Tibial artery (tissue), 4 donors: ENCODE measurements at regions not wholly inside any gene's neighbourhood (a gene's known extent, or its start where the extent isn't known, plus 50 kb on each side); places are given as distances from the start of the nearest gene placed in this dataset.
"Not testable (repeated sequence)": the region's sequence is repeated elsewhere in the genome, so short reads cannot be mapped to it uniquely, and the experiment has no call there.

Experiments used
- DNase-seq, 2 donors: peaks; one replicate each; pipeline ENCODE4 v3.0.0-alpha.2; 2019
- H3K27ac ChIP-seq, 2 donors: fragments of 200-600 bp; sonication (generic) in 1 of 2; 1 replicate in 1 of 2; 2 replicates in 1 of 2; pipeline ENCODE4 v1.5.1; 2018 to 2019; ENCODE audit warnings: mild to moderate bottlenecking in 1 of 2
- H3K27me3 ChIP-seq, 2 donors: fragments of 200-600 bp; sonication (generic) in 1 of 2; one replicate each; pipeline versions ENCODE4 v1.5.1 to v1.6.0; 2016 to 2019
- H3K36me3 ChIP-seq, 3 donors: fragments of 200-600 bp; sonication (generic) in 2 of 3; one replicate each; pipeline ENCODE4 v1.5.1; 2016 to 2019; ENCODE audit warnings: mild to moderate bottlenecking in 2 of 3
- H3K4me1 ChIP-seq, 4 donors: fragments of 200-600 bp; sonication (generic) in 2 of 4; 1 replicate in 3 of 4; 2 replicates in 1 of 4; pipeline ENCODE4 v1.5.1; 2016 to 2019
- H3K4me3 ChIP-seq, 2 donors: fragments of 200-600 bp; sonication (generic) in 1 of 2; 1 replicate in 1 of 2; 2 replicates in 1 of 2; pipeline ENCODE4 v1.5.1; 2018 to 2019; ENCODE audit warnings: mild to moderate bottlenecking in 2 of 2
- H3K9me3 ChIP-seq, 3 donors: fragments of 200-600 bp; sonication (generic) in 1 of 3; one replicate each; pipeline ENCODE4 v1.5.1; 2016 to 2019
- CTCF ChIP-seq, 2 experiments: fragments of 200-600 bp in 1 of 2; fragments of 450-650 bp in 1 of 2; IDR thresholded peaks; one replicate each; pipeline ENCODE4 v1.5.1; 2017 to 2019; ENCODE audit warnings: antibody characterized with exemption in 2 of 2, mild to moderate bottlenecking in 1 of 2, moderate library complexity in 1 of 2
- intact Hi-C: fragments of 100-400 bp; cut with DNase I; formaldehyde crosslinking; loops from one replicate; pipeline ENCODE4 v1.15.0; 2023; ENCODE audit warnings: low total_unique reads

- no peak overlapping the region for H3K4me3 ChIP-seq
These were observed 167.3 kb downstream of the SQOR start for GRCh38 chr15:45802140-45802539.

GRCh38 chr15:45804028-45804427, 169.2 kb downstream of the SQOR start:
- Histone ChIP-seq H3K4me3 (no peak overlapping the region), H3K9me3 (no peaks in the 10 kb centered on the region), H3K4me1 (no peaks in the 10 kb centered on the region), H3K27me3 (no peaks in the 10 kb centered on the region), H3K36me3 (no peaks in the 10 kb centered on the region), H3K27ac (no peak overlapping the region)
- TF ChIP-seq CTCF (IDR thresholded peaks at IDR 0.05): no peak
- intact Hi-C loops: no loop called here
- DNase-seq: no peak

More at GRCh38 chr15:45802140-45802539, 167.3 kb downstream of the SQOR start:
- no peaks in the 10 kb centered on the region for H3K4me1 ChIP-seq
- no peak for TF ChIP-seq CTCF (IDR thresholded peaks at IDR 0.05)
- H3K36me3 ChIP-seq: no peaks in the 10 kb centered on the region
- H3K27me3 ChIP-seq: no peaks in the 10 kb centered on the region
- DNase-seq: no peak
- intact Hi-C loops: no loop called here
- H3K27ac ChIP-seq: no peak overlapping the region
- H3K9me3 ChIP-seq: no peaks in the 10 kb centered on the region

GRCh38 chr15:45810201-45810600, 175.4 kb downstream of the SQOR start:
- Histone ChIP-seq H3K27ac (no peak overlapping the region), H3K4me3 (no peak overlapping the region), H3K9me3 (peaks cover 0 to 4% (median 0%) of the 10 kb centered on the region in 3 donors), H3K27me3 (no peaks in the 10 kb centered on the region), H3K4me1 (no peaks in the 10 kb centered on the region), H3K36me3 (no peaks in the 10 kb centered on the region)
- TF ChIP-seq CTCF (IDR thresholded peaks at IDR 0.05): no peak
- no peak for DNase-seq
- intact Hi-C loops: no loop called here

GRCh38 chr15:45812200-45812599, 177.4 kb downstream of the SQOR start:
- Histone ChIP-seq H3K9me3 (peaks cover 0 to 8% (median 0%) of the 10 kb centered on the region in 3 donors), H3K36me3 (no peaks in the 10 kb centered on the region), H3K4me3 (no peak overlapping the region), H3K4me1 (no peaks in the 10 kb centered on the region), H3K27ac (no peak overlapping the region), H3K27me3 (no peaks in the 10 kb centered on the region)
- no peak for TF ChIP-seq CTCF (IDR thresholded peaks at IDR 0.05)
- no peak for DNase-seq
- intact Hi-C loops: no loop called here

- H3K9me3 ChIP-seq, intact Hi-C loops: not testable (repeated sequence)
These were observed 182.7 kb downstream of the SQOR start for GRCh38 chr15:45817578-45817977.

GRCh38 chr15:45821390-45821789, 186.6 kb downstream of the SQOR start:
- Histone ChIP-seq H3K36me3 (no peaks in the 10 kb centered on the region), H3K27ac (no peak overlapping the region)
- intact Hi-C loops: no loop called here

More at GRCh38 chr15:45817578-45817977, 182.7 kb downstream of the SQOR start:
- not testable (repeated sequence) for H3K4me1 ChIP-seq, H3K27me3 ChIP-seq, DNase-seq, H3K27ac ChIP-seq, H3K36me3 ChIP-seq, H3K4me3 ChIP-seq

GRCh38 chr15:45822968-45823367, 188.1 kb downstream of the SQOR start:
- DNase-seq, H3K36me3 ChIP-seq, intact Hi-C loops, H3K9me3 ChIP-seq, H3K4me3 ChIP-seq, H3K4me1 ChIP-seq, H3K27ac ChIP-seq: not testable (repeated sequence)
- H3K27me3 ChIP-seq: peaks cover 0 to 10% of the 10 kb centered on the region in 2 donors

More at GRCh38 chr15:45821390-45821789, 186.6 kb downstream of the SQOR start:
- Histone ChIP-seq H3K4me1 (no peaks in the 10 kb centered on the region), H3K9me3 (no peaks in the 10 kb centered on the region), H3K4me3 (no peak overlapping the region), H3K27me3 (peaks cover 0 to 10% of the 10 kb centered on the region in 2 donors)
- TF ChIP-seq CTCF (IDR thresholded peaks at IDR 0.05): no peak
- DNase-seq: no peak
